IPS-15b (cell line): ENCODE measurements at regions not wholly inside any gene's neighbourhood (a gene's known extent, or its start where the extent isn't known, plus 50 kb on each side); places are given as distances from the start of the nearest gene placed in this dataset.

Source experiments
- H3K27me3 ChIP-seq: one replicate; pipeline ENCODE4 v1.6.1; 2013; ENCODE audit warnings: low read length; ENCODE audit not compliant: control insufficient read depth, insufficient read depth
- H3K36me3 ChIP-seq: one replicate; pipeline ENCODE4 v1.6.1; 2013; ENCODE audit warnings: low read length; ENCODE audit not compliant: control insufficient read depth, insufficient read depth
- H3K4me1 ChIP-seq: one replicate; pipeline ENCODE4 v1.6.1; 2013; ENCODE audit warnings: mild to moderate bottlenecking, low read length; ENCODE audit not compliant: control insufficient read depth, insufficient read depth
- H3K4me3 ChIP-seq: one replicate; pipeline ENCODE4 v1.5.1; 2013; ENCODE audit warnings: low read depth, low read length
- H3K9ac ChIP-seq: one replicate; pipeline ENCODE4 v1.6.1; 2013; ENCODE audit warnings: low read depth, mild to moderate bottlenecking, low read length
- H3K9me3 ChIP-seq: one replicate; pipeline ENCODE4 v1.6.1; 2013; ENCODE audit warnings: mild to moderate bottlenecking, low read length; ENCODE audit not compliant: control insufficient read depth, insufficient read depth

DNA sequence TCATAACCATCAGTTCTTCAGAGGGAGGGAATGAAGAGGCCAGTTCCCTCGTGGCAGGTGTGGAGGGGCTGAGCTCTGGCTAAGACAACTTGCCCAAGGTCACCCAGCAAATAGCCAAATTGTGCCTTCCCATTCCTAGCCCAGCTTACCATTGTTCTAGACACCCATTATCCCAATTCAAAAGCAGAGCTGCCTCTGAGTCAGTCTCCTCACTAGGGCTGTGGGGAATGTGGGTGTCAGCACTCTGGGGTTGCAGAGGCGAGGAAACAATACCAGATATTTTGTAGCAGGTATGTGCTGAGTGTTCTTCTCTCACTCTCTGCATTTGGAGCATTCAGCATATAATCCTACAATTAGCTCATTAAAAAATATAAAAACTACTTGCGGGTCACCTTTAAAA is 270.8 kb downstream of the PSAT1 start:
- Histone ChIP-seq H3K4me1 (no peaks in the 10 kb centered on the region), H3K4me3 (no peak overlapping the region), H3K9ac (no peak overlapping the region), H3K27me3 (no peaks in the 10 kb centered on the region), H3K9me3 (no peaks in the 10 kb centered on the region), H3K36me3 (no peaks in the 10 kb centered on the region)

DNA sequence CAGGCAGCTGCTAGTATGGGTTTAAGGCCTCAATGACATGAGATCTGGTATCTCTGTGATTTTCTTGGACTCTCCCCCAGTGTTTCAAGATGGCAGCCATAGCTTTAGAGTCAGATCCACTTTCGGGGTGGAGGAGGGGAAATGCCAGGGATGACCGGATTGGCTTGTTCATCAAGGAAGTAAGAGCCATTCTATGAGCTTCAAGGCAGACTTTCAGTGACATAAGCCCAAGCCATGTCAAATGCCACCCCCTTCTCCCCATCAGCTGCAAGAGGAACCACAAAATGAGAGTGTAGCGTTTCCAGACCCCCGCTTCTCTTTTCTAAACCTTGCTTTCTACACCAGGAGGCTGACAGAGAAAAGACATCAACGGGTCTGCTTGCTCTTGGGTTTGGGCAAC is 271.8 kb downstream of the PSAT1 start:
- no peaks in the 10 kb centered on the region for H3K27me3 ChIP-seq
- H3K9me3 ChIP-seq, result no peaks in the 10 kb centered on the region
- H3K4me1 ChIP-seq, result no peaks in the 10 kb centered on the region
- no peak overlapping the region for H3K4me3 ChIP-seq
- H3K36me3 ChIP-seq, result no peaks in the 10 kb centered on the region
- no peak overlapping the region for H3K9ac ChIP-seq

DNA sequence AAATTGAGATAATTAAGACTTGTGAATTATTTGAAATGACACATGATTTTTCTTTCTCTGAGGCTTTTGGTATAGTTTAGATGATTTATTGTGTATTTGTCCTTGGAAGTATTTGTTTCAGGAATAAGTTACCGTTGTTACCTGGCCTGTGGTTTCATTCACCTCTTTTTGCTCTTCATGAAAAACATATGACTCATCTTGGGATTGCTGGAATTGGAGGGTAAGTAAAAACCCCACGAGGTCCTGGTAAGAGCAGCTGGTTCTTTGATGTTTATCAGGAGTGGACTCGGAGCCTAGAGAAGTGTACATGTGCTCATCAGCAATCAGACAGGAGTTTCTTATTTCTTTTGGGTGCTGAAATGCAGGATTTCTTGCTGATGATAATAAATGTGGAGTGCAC is 275.3 kb downstream of the PSAT1 start:
- Histone ChIP-seq H3K9ac (no peak overlapping the region), H3K27me3 (no peaks in the 10 kb centered on the region), H3K9me3 (no peaks in the 10 kb centered on the region), H3K4me1 (peaks cover 5% of the 10 kb centered on the region), H3K4me3 (no peak overlapping the region), H3K36me3 (no peaks in the 10 kb centered on the region)

GRCh38 chr9:78573205-78573604 is 276.3 kb downstream of the PSAT1 start:
- Histone ChIP-seq H3K27me3 (no peaks in the 10 kb centered on the region), H3K9ac (no peak overlapping the region)

GRCh38 chr9:78573669-78574068 is 276.7 kb downstream of the PSAT1 start:
- Histone ChIP-seq H3K9ac (no peak overlapping the region), H3K4me1 (peaks cover 5% of the 10 kb centered on the region), H3K27me3 (no peaks in the 10 kb centered on the region), H3K9me3 (no peaks in the 10 kb centered on the region), H3K36me3 (no peaks in the 10 kb centered on the region), H3K4me3 (no peak overlapping the region)

More at GRCh38 chr9:78573205-78573604, 276.3 kb downstream of the PSAT1 start:
- Histone ChIP-seq H3K4me3 (no peak overlapping the region), H3K9me3 (no peaks in the 10 kb centered on the region), H3K36me3 (no peaks in the 10 kb centered on the region), H3K4me1 (peaks cover 5% of the 10 kb centered on the region)

GRCh38 chr9:78574354-78575045 is 277.6 kb downstream of the PSAT1 start:
- no peaks in the 10 kb centered on the region for H3K9me3 ChIP-seq
- H3K36me3 ChIP-seq, result no peaks in the 10 kb centered on the region
- peaks cover 5% of the 10 kb centered on the region for H3K4me1 ChIP-seq
- no peak overlapping the region for H3K9ac ChIP-seq
- no peak overlapping the region for H3K4me3 ChIP-seq
- H3K27me3 ChIP-seq, result no peaks in the 10 kb centered on the region

GRCh38 chr9:78575081-78575480 is 278.2 kb downstream of the PSAT1 start:
- H3K9ac ChIP-seq, result no peak overlapping the region
- H3K27me3 ChIP-seq, result no peaks in the 10 kb centered on the region
- no peak overlapping the region for H3K4me3 ChIP-seq
- no peaks in the 10 kb centered on the region for H3K9me3 ChIP-seq
- peaks cover 5% of the 10 kb centered on the region for H3K4me1 ChIP-seq
- no peaks in the 10 kb centered on the region for H3K36me3 ChIP-seq

DNA sequence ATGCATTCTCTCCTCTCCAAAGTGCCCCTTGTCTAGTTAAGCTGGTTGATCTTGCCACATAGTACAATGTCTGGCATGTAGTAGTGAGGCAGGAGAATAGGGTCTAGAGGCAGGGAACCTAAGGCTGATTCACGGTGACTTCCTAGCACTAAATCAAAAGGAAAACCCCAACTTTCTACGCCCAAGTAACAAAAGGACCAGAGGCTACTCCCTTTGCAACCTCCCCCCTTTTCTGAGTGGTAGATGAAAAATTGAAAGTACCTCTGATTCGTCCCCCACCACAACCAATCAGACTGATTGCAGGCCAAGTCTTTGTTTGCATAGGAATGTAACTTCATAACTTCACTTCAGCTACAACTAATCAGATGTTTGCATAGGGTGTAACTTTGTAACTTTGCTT is 278.8 kb downstream of the PSAT1 start:
- H3K9ac ChIP-seq, result no peak overlapping the region
- H3K4me1 ChIP-seq, result peaks cover 5% of the 10 kb centered on the region
- H3K9me3 ChIP-seq, result no peaks in the 10 kb centered on the region
- H3K36me3 ChIP-seq, result no peaks in the 10 kb centered on the region
- no peak overlapping the region for H3K4me3 ChIP-seq
- no peaks in the 10 kb centered on the region for H3K27me3 ChIP-seq

DNA sequence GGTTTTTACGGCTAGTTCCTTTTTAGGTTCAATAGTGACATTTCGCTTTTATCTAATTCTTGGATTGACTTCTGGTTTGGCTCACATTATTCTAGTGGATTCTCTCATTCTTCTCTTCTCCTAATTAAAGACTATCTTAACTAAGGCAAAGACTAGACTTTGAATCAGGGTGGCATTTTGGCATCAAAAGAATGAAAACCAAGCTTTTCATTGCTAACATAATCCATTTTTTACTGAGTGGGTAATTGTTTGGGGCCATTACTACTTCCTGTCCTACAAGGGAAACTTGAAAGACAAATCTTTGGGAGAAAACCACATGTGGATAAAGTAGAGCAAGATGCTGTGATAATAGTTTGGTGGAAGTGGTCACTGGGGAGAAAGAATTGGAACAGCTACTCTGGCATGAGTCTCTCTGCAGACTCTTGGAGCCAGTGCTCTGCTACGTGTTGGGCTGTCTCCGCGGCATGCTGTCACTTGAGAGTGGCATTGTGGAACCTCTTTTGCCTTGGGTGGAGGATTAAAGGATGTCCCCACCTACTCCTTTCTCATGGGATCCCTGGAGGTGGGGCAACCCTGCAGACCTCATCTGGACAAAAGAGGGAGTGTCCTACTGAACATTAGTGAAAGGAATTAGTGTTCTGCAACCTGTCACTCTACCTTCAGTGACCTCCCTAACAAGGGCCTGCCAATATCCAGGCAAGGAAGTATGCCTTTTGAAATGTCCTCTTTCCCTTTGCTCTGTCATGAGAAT is 280.4 kb downstream of the PSAT1 start:
- Histone ChIP-seq H3K9ac (no peak overlapping the region), H3K9me3 (no peaks in the 10 kb centered on the region), H3K27me3 (no peaks in the 10 kb centered on the region), H3K4me1 (peaks cover 5% of the 10 kb centered on the region), H3K36me3 (no peaks in the 10 kb centered on the region), H3K4me3 (no peak overlapping the region)

DNA sequence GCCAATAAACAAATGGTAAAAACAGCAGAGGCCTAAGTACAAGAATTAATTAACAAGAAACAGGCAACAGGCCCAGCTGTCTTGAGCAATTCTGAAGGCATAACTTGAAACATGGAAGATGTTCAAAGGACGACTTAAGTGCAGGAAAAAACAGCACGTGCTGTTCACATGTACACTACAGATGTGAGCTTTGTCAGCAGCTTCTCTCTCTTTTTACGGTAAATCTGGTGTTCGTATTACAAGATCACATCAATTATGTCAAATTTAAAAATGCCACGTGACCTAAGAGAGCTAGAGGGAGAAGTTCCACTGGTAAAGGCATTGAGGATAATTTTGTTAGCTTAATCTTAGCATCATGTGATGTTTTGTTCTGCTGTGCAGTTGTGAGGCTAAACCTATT is 281.1 kb downstream of the PSAT1 start:
- Histone ChIP-seq H3K27me3 (no peaks in the 10 kb centered on the region), H3K4me1 (peaks cover 5% of the 10 kb centered on the region), H3K36me3 (no peaks in the 10 kb centered on the region), H3K9ac (no peak overlapping the region), H3K4me3 (no peak overlapping the region), H3K9me3 (no peaks in the 10 kb centered on the region)

- no peak overlapping the region for H3K4me3 ChIP-seq
- no peaks in the 10 kb centered on the region for H3K9me3 ChIP-seq
- H3K27me3 ChIP-seq, result no peaks in the 10 kb centered on the region
- no peak overlapping the region for H3K9ac ChIP-seq
- no peaks in the 10 kb centered on the region for H3K4me1 ChIP-seq
- H3K36me3 ChIP-seq, result no peaks in the 10 kb centered on the region
Measured at GRCh38 chr9:78582821-78583220, 285.9 kb downstream of the PSAT1 start.

DNA sequence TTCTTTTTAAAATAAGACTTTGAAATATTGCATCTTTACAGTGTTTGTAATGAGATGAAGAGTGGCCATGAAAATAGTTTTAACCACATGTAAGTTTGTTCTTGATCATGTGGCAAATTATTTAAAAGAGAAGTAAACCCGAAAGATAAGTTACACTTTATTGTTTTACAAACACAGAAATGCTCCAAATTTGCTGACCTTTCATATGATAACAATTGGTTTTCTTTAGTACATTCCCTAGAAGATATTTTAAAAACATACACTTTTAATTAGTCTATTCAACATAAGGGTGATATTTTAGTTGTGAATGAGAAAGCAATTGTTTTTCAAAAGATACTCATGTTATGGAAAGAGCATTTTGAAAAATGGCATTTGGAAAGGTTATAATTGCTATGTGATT is 287.7 kb downstream of the PSAT1 start:
- Histone ChIP-seq H3K9ac (no peak overlapping the region), H3K27me3 (no peaks in the 10 kb centered on the region), H3K4me1 (no peaks in the 10 kb centered on the region), H3K9me3 (no peaks in the 10 kb centered on the region), H3K36me3 (no peaks in the 10 kb centered on the region), H3K4me3 (no peak overlapping the region)
